SJCRH30 (cell line): ENCODE measurements at regions not wholly inside any gene's neighbourhood (a gene's known extent, or its start where the extent isn't known, plus 50 kb on each side); places are given as distances from the start of the nearest gene placed in this dataset.

Experiments used
- DNase-seq, 2 experiments: peaks; one replicate each; pipeline ENCODE4 v3.0.0-alpha.2; 2015 to 2020
- H3K27ac ChIP-seq: fragments of 250-450 bp; sonication (Bioruptor Pico); 2 replicates; pipeline ENCODE4 v1.5.1; 2020; ENCODE audit warnings: mild to moderate bottlenecking, moderate library complexity
- H3K27me3 ChIP-seq: fragments of 250-450 bp; sonication (Bioruptor Pico); 2 replicates; pipeline ENCODE4 v1.5.1; 2020; ENCODE audit warnings: mild to moderate bottlenecking, moderate library complexity
- H3K36me3 ChIP-seq: fragments of 250-450 bp; sonication (Bioruptor Pico); 2 replicates; pipeline ENCODE4 v1.5.1; 2020; ENCODE audit warnings: mild to moderate bottlenecking, moderate library complexity
- H3K4me1 ChIP-seq: fragments of 250-450 bp; sonication (Bioruptor Pico); 2 replicates; pipeline ENCODE4 v1.5.1; 2020; ENCODE audit warnings: mild to moderate bottlenecking, moderate library complexity
- H3K4me3 ChIP-seq: fragments of 250-450 bp; sonication (Bioruptor Pico); 2 replicates; pipeline ENCODE4 v1.5.1; 2020; ENCODE audit warnings: mild to moderate bottlenecking, moderate library complexity
- H3K9me3 ChIP-seq: fragments of 250-450 bp; sonication (Bioruptor Pico); replicated peaks from 2 replicates; pipeline ENCODE4 v1.5.1; 2020; ENCODE audit warnings: mild to moderate bottlenecking, moderate library complexity

- no peaks in the 10 kb centered on the region for H3K9me3 ChIP-seq
- no peak for DNase-seq
- H3K27ac ChIP-seq, result no peak overlapping the region
- no peaks in the 10 kb centered on the region for H3K36me3 ChIP-seq
- no peak overlapping the region for H3K4me3 ChIP-seq
- no peaks in the 10 kb centered on the region for H3K4me1 ChIP-seq
- H3K27me3 ChIP-seq, result no peaks in the 10 kb centered on the region
Observed at GRCh38 chr3:152087153-152087552, 181.6 kb upstream of the MBNL1 start.

- H3K27ac ChIP-seq, result no peak overlapping the region
- no peaks in the 10 kb centered on the region for H3K36me3 ChIP-seq
- no peak overlapping the region for H3K4me3 ChIP-seq
- H3K9me3 ChIP-seq, result no peaks in the 10 kb centered on the region
- DNase-seq, result no peak
- H3K27me3 ChIP-seq, result no peaks in the 10 kb centered on the region
- no peaks in the 10 kb centered on the region for H3K4me1 ChIP-seq
Observed at GRCh38 chr3:152089528-152089927, 179.2 kb upstream of the MBNL1 start.

- Histone ChIP-seq H3K27me3 (no peaks in the 10 kb centered on the region), H3K36me3 (no peaks in the 10 kb centered on the region), H3K27ac (no peak overlapping the region), H3K4me1 (no peaks in the 10 kb centered on the region), H3K9me3 (no peaks in the 10 kb centered on the region), H3K4me3 (no peak overlapping the region)
- no peak for DNase-seq
Observed at GRCh38 chr3:152091725-152092124, 177.0 kb upstream of the MBNL1 start.

- H3K27ac ChIP-seq, result no peak overlapping the region
- H3K36me3 ChIP-seq, result no peaks in the 10 kb centered on the region
- no peaks in the 10 kb centered on the region for H3K9me3 ChIP-seq
- H3K4me3 ChIP-seq, result no peak overlapping the region
- no peaks in the 10 kb centered on the region for H3K4me1 ChIP-seq
- no peaks in the 10 kb centered on the region for H3K27me3 ChIP-seq
- DNase-seq, result no peak
Observed at GRCh38 chr3:152093901-152094300, 174.8 kb upstream of the MBNL1 start.

- Histone ChIP-seq H3K4me3 (no peak overlapping the region), H3K36me3 (no peaks in the 10 kb centered on the region), H3K27me3 (no peaks in the 10 kb centered on the region), H3K27ac (no peak overlapping the region), H3K4me1 (no peaks in the 10 kb centered on the region), H3K9me3 (no peaks in the 10 kb centered on the region)
- no peak for DNase-seq
Observed at GRCh38 chr3:152094406-152094805, 174.3 kb upstream of the MBNL1 start.

- Histone ChIP-seq H3K27ac (no peak overlapping the region), H3K4me3 (no peak overlapping the region), H3K36me3 (no peaks in the 10 kb centered on the region), H3K9me3 (no peaks in the 10 kb centered on the region; the same call in 1 of the 2 replicates), H3K4me1 (no peaks in the 10 kb centered on the region), H3K27me3 (no peaks in the 10 kb centered on the region)
- DNase-seq, result no peak
Observed at GRCh38 chr3:152095472-152095871, 173.3 kb upstream of the MBNL1 start.

GRCh38 chr3:152096280-152096906, 172.3 kb upstream of the MBNL1 start:
- H3K27ac ChIP-seq, result no peak overlapping the region
- no peaks in the 10 kb centered on the region for H3K4me1 ChIP-seq
- no peaks in the 10 kb centered on the region; the same call in 1 of the 2 replicates for H3K9me3 ChIP-seq
- no peaks in the 10 kb centered on the region for H3K36me3 ChIP-seq
- DNase-seq, result no peak
- no peaks in the 10 kb centered on the region for H3K27me3 ChIP-seq
- H3K4me3 ChIP-seq, result no peak overlapping the region

- no peak overlapping the region for H3K4me3 ChIP-seq
- no peaks in the 10 kb centered on the region for H3K4me1 ChIP-seq
- H3K9me3 ChIP-seq, result no peaks in the 10 kb centered on the region; the same call in 1 of the 2 replicates
- no peaks in the 10 kb centered on the region for H3K36me3 ChIP-seq
- no peak for DNase-seq
- no peak overlapping the region for H3K27ac ChIP-seq
- no peaks in the 10 kb centered on the region for H3K27me3 ChIP-seq
Observed at GRCh38 chr3:152097120-152097519, 171.6 kb upstream of the MBNL1 start.

GRCh38 chr3:152097770-152098169, 171.0 kb upstream of the MBNL1 start:
- H3K36me3 ChIP-seq, result no peaks in the 10 kb centered on the region

GRCh38 chr3:152100491-152101132, 168.1 kb upstream of the MBNL1 start:
- H3K4me1 ChIP-seq, result no peaks in the 10 kb centered on the region
- H3K9me3 ChIP-seq, result no peaks in the 10 kb centered on the region; the same call in 1 of the 2 replicates

More at GRCh38 chr3:152097770-152098169, 171.0 kb upstream of the MBNL1 start:
- Histone ChIP-seq H3K27me3 (no peaks in the 10 kb centered on the region), H3K4me1 (no peaks in the 10 kb centered on the region), H3K27ac (no peak overlapping the region), H3K4me3 (no peak overlapping the region), H3K9me3 (no peaks in the 10 kb centered on the region; the same call in 1 of the 2 replicates)
- peak in 1 of 2 experiments; percentile 3 for DNase-seq

GRCh38 chr3:152102410-152102809, 166.3 kb upstream of the MBNL1 start:
- Histone ChIP-seq H3K4me1 (no peaks in the 10 kb centered on the region), H3K9me3 (no peaks in the 10 kb centered on the region; the same call in 1 of the 2 replicates), H3K27ac (no peak overlapping the region)

More at GRCh38 chr3:152100491-152101132, 168.1 kb upstream of the MBNL1 start:
- Histone ChIP-seq H3K27me3 (no peaks in the 10 kb centered on the region), H3K36me3 (no peaks in the 10 kb centered on the region), H3K27ac (no peak overlapping the region), H3K4me3 (no peak overlapping the region)
- DNase-seq, result no peak

GRCh38 chr3:152103257-152103656, 165.5 kb upstream of the MBNL1 start:
- no peaks in the 10 kb centered on the region for H3K27me3 ChIP-seq
- H3K27ac ChIP-seq, result no peak overlapping the region
- DNase-seq, result no peak
- H3K36me3 ChIP-seq, result no peaks in the 10 kb centered on the region
- no peaks in the 10 kb centered on the region for H3K4me1 ChIP-seq
- no peak overlapping the region for H3K4me3 ChIP-seq
- H3K9me3 ChIP-seq, result no peaks in the 10 kb centered on the region; the same call in 1 of the 2 replicates

More at GRCh38 chr3:152102410-152102809, 166.3 kb upstream of the MBNL1 start:
- DNase-seq, result no peak
- Histone ChIP-seq H3K27me3 (no peaks in the 10 kb centered on the region), H3K36me3 (no peaks in the 10 kb centered on the region), H3K4me3 (no peak overlapping the region)

- DNase-seq, result no peak
- no peaks in the 10 kb centered on the region for H3K36me3 ChIP-seq
Observed at GRCh38 chr3:152104847-152105415, 163.8 kb upstream of the MBNL1 start.

GRCh38 chr3:152105446-152105845, 163.3 kb upstream of the MBNL1 start:
- Histone ChIP-seq H3K36me3 (no peaks in the 10 kb centered on the region), H3K9me3 (no peaks in the 10 kb centered on the region; the same call in 1 of the 2 replicates), H3K27ac (no peak overlapping the region), H3K27me3 (no peaks in the 10 kb centered on the region), H3K4me1 (no peaks in the 10 kb centered on the region), H3K4me3 (no peak overlapping the region)
- no peak for DNase-seq

More at GRCh38 chr3:152104847-152105415, 163.8 kb upstream of the MBNL1 start:
- H3K4me1 ChIP-seq, result no peaks in the 10 kb centered on the region
- H3K9me3 ChIP-seq, result no peaks in the 10 kb centered on the region; the same call in 1 of the 2 replicates
- no peak overlapping the region for H3K4me3 ChIP-seq
- no peak overlapping the region for H3K27ac ChIP-seq
- no peaks in the 10 kb centered on the region for H3K27me3 ChIP-seq

- DNase-seq, result no peak
- Histone ChIP-seq H3K27me3 (no peaks in the 10 kb centered on the region), H3K4me1 (no peaks in the 10 kb centered on the region), H3K27ac (no peak overlapping the region), H3K9me3 (no peaks in the 10 kb centered on the region), H3K4me3 (no peak overlapping the region), H3K36me3 (no peaks in the 10 kb centered on the region)
Observed at GRCh38 chr3:152109038-152109437, 159.7 kb upstream of the MBNL1 start.
